ENCODE measurements at regions not wholly inside any gene's neighbourhood (a gene's known extent, or its start where the extent isn't known, plus 50 kb on each side); places are given as distances from the start of the nearest gene placed in this dataset.

DNA sequence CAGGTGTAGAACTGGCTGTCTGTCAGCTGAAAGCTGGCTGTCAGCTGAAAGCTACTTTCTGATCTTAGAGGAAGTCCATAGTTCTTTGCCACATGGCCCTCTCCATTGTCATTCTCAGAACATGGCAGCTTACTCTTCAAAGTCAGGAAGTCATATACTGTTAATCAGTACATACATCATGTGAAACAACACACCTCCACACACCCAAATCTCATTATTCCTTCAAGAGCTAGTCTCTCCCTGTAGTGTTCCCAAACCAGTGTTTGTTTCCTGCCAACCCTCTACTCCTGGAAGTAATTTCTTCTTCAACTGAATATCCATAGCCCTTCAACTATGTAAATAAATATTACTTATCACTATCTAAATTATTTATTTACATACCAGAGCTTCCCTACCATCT lies 58.9 kb downstream of the OR5AK2 start:
- H3K9me3 ChIP-seq: no peaks in the 10 kb centered on the region
- no peak overlapping the region for H3K4me3 ChIP-seq
- no peaks in the 10 kb centered on the region for H3K36me3 ChIP-seq
- H3K27me3 ChIP-seq: no peaks in the 10 kb centered on the region
- DNase-seq (ENCODE audit: low spot score in 2 of 2): no peak
- TF ChIP-seq EP300 (IDR thresholded peaks at IDR 0.05): no peak
- TF ChIP-seq POLR2A (IDR thresholded peaks at IDR 0.05): no peak
- TF ChIP-seq, protein P1, sequence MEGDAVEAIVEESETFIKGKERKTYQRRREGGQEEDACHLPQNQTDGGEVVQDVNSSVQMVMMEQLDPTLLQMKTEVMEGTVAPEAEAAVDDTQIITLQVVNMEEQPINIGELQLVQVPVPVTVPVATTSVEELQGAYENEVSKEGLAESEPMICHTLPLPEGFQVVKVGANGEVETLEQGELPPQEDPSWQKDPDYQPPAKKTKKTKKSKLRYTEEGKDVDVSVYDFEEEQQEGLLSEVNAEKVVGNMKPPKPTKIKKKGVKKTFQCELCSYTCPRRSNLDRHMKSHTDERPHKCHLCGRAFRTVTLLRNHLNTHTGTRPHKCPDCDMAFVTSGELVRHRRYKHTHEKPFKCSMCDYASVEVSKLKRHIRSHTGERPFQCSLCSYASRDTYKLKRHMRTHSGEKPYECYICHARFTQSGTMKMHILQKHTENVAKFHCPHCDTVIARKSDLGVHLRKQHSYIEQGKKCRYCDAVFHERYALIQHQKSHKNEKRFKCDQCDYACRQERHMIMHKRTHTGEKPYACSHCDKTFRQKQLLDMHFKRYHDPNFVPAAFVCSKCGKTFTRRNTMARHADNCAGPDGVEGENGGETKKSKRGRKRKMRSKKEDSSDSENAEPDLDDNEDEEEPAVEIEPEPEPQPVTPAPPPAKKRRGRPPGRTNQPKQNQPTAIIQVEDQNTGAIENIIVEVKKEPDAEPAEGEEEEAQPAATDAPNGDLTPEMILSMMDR (IDR thresholded peaks at IDR 0.05): no peak
- TF ChIP-seq POLR2AphosphoS5 (IDR thresholded peaks at IDR 0.05): no peak
- H3K4me1 ChIP-seq: no peaks in the 10 kb centered on the region
- no peak overlapping the region for H3K27ac ChIP-seq

DNA sequence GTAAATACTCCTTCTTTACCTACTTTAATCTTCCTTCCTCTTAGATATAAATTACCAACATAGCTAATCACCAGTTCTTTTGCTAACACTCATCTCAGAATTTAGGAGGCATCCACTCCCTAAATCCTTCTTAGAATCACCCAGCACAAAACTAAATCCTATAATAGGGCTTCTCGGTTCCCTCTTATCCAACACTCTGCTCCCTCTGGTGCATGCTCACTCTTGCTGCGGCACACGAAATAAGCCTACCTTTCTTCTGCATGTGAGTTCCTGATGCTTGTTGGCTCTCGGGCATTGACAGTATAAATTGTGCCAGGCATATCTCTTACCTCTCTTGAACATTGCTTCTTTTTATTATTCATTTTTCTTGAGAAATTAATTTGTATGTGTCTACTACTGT lies 61.0 kb downstream of the OR5AK2 start:
- no peak overlapping the region for H3K4me3 ChIP-seq
- H3K27ac ChIP-seq: no peak overlapping the region
- no peaks in the 10 kb centered on the region for H3K4me1 ChIP-seq
- no peak for TF ChIP-seq POLR2A (IDR thresholded peaks at IDR 0.05)
- TF ChIP-seq, protein P1 (IDR thresholded peaks at IDR 0.05): no peak
- TF ChIP-seq EP300 (IDR thresholded peaks at IDR 0.05): no peak
- no peak for TF ChIP-seq POLR2AphosphoS5 (IDR thresholded peaks at IDR 0.05)
- H3K27me3 ChIP-seq: no peaks in the 10 kb centered on the region
- 90% methylated on average over 4 of the region's 4 CpGs for WGBS
- no peaks in the 10 kb centered on the region for H3K36me3 ChIP-seq
- DNase-seq (ENCODE audit: low spot score in 2 of 2): no peak
- no peaks in the 10 kb centered on the region for H3K9me3 ChIP-seq

DNA sequence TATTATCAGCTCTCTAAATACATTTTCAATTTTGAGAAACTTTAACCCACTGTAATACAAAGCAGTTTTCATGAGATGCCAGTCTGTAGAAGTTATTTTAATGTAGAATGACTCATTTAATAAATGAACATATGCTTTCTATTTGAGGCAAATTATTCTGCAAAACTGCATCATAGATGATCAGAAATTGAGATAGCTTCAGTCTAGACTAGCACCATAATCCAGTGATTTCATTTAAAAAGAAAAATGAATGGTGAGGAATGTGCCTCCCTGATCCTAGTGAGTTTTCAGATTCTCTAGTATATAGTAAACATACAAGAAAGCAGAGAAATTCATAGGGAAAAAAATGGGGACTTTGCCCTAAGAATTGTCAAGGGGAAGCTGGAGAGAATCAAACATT lies 66.1 kb downstream of the OR5AK2 start:
- no peaks in the 10 kb centered on the region for H3K9me3 ChIP-seq
- no peak for DNase-seq (ENCODE audit: low spot score in 2 of 2)
- no peaks in the 10 kb centered on the region for H3K36me3 ChIP-seq
- no peaks in the 10 kb centered on the region for H3K4me1 ChIP-seq
- no peaks in the 10 kb centered on the region for H3K27me3 ChIP-seq
- no peak overlapping the region for H3K4me3 ChIP-seq
- TF ChIP-seq EP300 (IDR thresholded peaks at IDR 0.05): no peak
- TF ChIP-seq, protein P1 (IDR thresholded peaks at IDR 0.05): no peak
- no peak for TF ChIP-seq POLR2AphosphoS5 (IDR thresholded peaks at IDR 0.05)
- no peak for TF ChIP-seq POLR2A (IDR thresholded peaks at IDR 0.05)
- no peak overlapping the region for H3K27ac ChIP-seq

DNA sequence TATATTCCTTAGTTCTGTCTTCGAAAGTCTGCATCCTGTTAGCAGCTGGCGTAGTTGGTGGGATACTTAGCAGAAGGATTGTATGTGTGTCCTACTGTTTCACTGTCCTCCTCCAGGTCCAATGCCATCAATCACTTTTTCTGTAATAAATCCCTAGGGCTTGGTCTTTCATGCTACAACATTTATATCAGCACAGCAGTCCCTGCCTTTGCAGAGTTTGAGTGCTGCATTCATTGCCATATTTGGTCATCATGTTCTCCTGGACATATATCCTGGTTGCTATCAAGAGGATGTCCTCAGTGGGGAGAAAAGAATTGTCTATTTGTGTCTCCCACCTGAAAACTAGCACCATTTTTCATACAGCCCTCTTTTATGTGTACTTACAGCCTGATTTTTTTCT lies 67.0 kb downstream of the OR5AK2 start:
- TF ChIP-seq POLR2AphosphoS5 (IDR thresholded peaks at IDR 0.05) (no peak), POLR2A (IDR thresholded peaks at IDR 0.05) (no peak), EP300 (IDR thresholded peaks at IDR 0.05) (no peak)
- TF ChIP-seq, protein P1 (IDR thresholded peaks at IDR 0.05): no peak
- Histone ChIP-seq H3K4me3 (no peak overlapping the region), H3K27me3 (no peaks in the 10 kb centered on the region), H3K9me3 (no peaks in the 10 kb centered on the region), H3K36me3 (no peaks in the 10 kb centered on the region), H3K27ac (no peak overlapping the region), H3K4me1 (no peaks in the 10 kb centered on the region)
- DNase-seq (ENCODE audit: low spot score in 2 of 2): no peak
- 93% methylated on average over 2 of the region's 2 CpGs for WGBS

DNA sequence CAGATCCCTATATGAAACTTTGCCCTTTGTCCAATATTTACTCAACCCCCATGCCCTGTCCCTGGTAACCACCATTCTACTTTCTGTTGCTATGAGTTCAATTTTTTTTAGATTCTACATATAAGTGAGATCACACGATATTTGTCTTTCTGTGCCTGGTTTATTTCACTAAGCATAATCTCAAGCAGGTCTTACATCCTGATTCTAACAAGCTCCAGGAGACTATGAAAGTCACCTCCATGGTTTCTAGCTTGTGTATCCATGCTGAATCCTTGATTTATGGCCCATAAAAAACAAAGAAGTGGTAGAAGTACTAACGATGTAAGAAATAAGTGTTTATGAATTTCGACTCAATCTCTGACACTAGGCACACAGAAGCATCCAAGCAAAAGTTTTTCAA lies 68.0 kb downstream of the OR5AK2 start:
- TF ChIP-seq, protein P1 (IDR thresholded peaks at IDR 0.05): no peak
- TF ChIP-seq EP300 (IDR thresholded peaks at IDR 0.05): no peak
- no peak for TF ChIP-seq POLR2AphosphoS5 (IDR thresholded peaks at IDR 0.05)
- Histone ChIP-seq H3K4me1 (no peaks in the 10 kb centered on the region), H3K36me3 (no peaks in the 10 kb centered on the region), H3K4me3 (no peak overlapping the region), H3K27ac (no peak overlapping the region), H3K9me3 (no peaks in the 10 kb centered on the region), H3K27me3 (no peaks in the 10 kb centered on the region)
- no peak for DNase-seq (ENCODE audit: low spot score in 2 of 2)
- 68% methylated on average over 3 of the region's 3 CpGs for WGBS

All from suprapubic skin (tissue), 4 donors.